Left renal cortex interstitium (tissue), 4 donors: ENCODE measurements at regions not wholly inside any gene's neighbourhood (a gene's known extent, or its start where the extent isn't known, plus 50 kb on each side); places are given as distances from the start of the nearest gene placed in this dataset.

Source experiments
- DNase-seq, 4 donors: peaks; one replicate each; pipeline ENCODE4 v3.0.0-alpha.2; 2013; ENCODE audit warnings: low read depth in 4 of 4, low spot score in 2 of 4, missing footprints in 1 of 4

DNA sequence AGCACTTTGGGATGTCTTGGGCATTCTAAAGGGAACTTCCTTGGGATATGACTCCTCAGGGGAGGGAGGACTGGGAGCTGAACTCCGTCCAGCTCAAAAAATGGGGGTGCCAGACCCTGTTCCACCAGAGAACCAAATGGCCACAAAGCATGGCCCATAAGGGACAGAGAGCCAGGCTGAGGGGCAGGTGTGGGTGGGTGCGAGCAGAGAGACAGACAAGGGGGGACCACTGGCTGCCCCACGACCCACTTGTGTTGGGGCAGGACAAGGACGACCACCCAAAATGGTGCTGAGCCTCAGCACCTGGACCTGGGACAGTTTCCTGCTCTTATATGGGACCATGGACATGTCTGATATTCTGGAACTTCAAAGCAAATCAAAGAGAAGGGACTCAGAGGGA is 148.2 kb upstream of the MLN start:
- DNase-seq, result no peak

DNA sequence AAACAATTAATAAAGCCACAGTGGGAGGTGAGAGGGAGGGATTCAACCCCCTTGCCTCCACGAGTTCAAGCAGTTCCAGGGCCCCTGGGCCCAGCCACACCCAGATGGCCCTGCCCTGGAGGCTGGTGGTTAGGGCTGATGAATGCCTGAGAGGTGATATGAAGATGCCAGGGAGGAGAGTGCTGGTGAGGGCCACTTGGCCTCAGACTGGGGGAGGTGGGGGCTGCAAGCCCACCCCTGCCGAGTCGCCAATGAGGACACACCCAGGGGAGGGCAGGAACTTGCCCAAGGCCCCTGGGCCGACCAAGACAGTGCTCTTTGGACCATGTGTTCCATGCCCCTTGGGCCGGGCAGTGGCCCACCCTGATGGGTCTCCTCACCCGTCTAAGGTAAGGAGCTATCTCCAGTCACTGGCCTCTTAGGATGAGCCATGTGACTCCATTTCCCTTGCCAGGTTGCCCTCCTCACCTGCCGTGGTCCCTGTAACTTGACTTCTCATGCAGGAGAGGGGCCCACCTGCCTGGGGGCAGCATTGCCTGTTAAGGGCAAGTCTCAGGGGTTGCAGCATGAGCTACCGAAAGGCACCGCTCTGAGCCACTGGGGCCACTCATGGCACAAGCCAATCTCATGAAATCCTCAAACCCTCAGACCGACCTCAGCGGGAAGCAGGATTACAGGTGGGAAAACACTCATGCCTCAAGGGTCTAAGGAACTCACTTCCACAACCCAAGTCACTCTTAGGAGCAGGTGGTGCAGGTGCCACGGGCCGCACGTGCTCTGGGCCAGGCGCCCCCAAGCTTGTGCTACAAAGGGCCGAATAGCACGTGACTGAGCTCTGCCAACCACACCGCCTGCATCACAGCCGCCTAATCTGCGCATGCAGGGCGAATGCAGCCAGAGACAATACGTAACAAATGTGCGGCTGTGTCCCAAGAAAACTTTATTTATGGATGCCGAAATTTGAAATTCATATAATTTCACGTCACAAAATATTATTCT is 147.4 kb upstream of the MLN start:
- no peak for DNase-seq

DNA sequence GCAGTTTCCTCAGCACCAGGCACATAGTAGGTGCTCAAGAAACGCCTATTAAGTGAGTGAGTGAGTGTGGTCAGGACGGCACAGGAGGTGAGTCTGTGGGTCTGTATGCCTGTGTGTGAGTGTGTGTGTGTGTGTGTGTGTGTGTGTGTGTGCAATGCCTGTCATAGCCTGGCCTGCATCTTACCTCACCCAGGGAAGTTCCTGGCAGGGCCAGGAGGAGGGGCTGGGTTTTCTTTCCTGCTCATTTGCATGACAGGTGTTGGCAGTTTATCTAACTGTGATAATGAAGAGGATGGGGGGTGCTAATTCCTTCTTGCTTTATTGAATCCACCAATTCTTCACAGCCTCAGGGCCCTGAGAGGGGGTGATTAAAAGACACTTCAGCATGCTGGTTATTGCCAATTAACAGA is 146.7 kb upstream of the MLN start:
- DNase-seq, result no peak

DNA sequence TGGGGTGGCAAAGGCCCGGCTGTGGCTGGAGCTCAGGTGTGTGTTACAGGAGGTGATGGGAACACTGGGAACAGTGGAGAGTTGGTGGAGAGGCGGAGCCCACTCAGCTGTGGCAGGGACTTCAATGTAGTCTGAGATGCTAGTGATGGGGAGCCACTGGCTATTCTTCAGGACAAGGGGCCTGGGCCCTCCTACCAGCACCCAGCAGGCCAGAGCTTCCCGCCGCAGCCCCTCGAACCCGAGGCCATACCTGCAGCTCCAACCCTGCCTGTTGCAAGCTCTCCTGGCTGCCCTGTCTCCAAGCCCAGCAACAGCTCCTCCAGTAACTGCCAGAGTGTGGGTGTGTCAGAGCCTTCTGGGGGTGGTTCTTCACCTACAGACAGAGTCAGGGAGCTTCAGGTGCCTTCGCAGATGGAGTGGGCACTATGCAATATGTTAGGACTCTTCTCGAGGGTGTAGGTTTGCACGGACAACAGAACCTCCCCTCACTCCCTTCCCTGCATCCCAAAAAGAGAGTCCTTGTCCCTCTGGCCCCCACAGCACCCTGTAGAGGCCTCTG is 146.2 kb upstream of the MLN start:
- no peak for DNase-seq

DNA sequence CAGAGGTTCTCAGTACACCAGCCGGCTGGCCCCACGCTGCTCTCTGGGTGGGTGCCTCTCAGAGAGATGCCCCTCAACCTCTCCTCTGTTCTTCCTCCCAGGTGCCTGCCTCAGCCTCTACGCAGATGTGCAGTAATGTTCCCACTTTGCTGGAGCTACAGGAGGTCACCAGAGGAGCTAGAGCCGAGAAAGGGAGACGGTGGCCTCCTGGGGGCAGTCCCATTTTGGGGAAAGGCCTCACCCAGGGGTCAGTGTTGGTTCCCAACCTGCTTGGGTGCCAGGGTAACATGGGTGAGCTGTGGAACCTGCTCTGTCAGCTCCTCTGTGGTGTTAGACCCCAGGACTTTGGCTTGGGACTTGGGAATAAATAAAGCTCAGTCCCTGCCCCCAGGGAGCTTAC is 145.3 kb upstream of the MLN start:
- no peak for DNase-seq

DNA sequence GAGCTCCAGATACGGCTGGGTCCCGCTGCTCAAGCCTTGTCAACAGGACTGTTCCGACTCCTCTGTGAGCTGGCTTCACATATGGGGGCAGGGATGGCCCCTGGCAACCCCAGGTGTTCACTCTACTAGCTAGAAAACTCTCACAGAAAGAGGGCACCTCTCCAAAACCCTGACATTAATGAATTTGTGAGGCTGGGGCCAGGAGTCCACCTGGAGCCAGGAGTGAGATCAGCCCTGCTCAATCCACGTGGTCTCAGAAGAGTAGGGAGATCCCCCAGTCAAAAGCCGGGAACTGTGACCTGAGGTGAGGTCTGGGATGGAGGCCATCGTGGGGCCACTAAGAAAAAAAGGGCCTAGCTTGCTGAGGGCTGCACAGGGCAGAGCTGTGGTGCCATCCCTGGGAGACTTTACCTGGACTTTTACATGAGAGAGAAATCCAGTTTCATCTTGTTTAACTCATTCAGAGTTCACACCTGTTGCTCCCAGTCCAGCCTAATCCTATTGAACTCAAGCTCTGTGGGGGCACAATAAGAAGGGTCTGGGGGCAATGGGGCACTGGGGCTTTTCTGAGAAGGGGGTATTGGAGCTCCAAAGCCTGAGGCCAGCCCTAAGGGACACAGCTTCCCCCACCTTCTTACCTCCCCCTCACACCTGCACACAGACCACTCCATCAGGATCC is 144.3 kb upstream of the MLN start:
- no peak for DNase-seq

DNA sequence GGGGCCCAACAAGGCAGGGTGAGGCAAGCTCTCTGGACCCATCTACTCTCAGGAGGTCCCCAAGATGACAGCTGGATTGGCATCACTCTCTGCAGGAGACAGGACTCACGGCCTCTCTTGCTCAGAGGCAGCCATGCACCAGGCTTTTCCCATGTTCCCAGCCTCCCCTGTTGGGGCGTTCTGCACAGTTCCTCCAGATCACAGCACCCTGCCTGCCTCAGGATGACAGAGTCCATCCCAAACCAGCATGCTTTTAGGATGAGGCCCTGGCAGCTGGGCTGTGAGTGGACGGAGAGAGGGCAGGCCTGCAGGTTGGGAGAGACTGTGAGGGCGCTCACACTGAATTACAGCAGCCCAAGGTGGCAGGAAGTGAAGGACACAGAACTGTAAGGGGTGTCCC is 143.2 kb upstream of the MLN start:
- no peak for DNase-seq

DNA sequence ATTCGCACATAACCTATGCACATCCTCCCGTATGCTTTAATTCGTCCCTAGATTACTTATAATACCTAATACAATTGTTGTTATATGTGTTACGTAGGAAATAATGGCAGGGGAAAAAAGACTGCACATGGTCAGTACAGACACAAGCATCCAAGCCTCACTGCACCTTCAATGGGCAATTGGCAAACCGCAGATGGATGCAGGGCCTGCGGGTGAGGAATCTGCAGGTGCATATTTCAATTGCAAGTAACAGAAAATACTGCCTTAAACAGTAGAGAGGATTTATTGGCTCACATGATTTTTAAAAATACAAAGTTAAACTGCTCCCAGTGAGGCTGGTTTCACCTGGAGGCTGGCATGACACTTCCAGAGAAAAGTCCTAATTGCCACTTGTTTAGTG is 142.1 kb upstream of the MLN start:
- DNase-seq, result no peak

DNA sequence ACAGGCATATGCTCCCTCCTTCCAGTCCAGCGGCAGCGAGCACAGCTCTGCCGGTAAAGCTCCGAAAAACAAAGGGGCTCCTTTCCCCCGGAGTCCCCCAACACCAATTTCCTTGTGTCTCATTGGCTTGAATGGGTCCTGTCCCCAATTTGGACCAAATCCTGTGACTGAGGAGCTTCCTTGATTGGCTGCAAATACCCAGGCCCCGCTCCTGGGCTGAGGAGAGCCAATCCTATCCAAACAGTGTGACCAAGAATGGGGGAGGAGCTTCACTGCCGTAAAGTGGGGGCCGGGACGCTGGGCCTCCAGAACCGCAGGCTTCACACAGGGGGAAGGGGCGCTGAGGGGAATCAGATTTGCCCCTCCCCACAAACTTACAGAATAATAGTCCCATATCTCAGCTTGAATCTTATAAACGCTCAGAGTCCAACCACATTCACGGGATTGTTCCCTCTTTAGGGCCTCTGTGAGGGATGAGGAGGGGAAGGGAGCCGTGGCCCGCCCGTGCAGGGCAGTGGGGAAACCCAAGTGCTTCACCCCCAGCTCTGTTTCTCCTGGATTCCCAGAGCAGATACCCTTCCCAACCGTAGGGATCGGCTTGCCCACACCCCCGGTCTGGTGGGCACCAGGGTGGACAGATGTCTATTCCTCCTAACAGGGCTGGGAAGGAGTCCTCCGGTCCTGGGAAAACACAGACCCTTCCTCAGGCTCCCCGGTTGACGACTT is 141.0 kb upstream of the MLN start:
- DNase-seq, result no peak

DNA sequence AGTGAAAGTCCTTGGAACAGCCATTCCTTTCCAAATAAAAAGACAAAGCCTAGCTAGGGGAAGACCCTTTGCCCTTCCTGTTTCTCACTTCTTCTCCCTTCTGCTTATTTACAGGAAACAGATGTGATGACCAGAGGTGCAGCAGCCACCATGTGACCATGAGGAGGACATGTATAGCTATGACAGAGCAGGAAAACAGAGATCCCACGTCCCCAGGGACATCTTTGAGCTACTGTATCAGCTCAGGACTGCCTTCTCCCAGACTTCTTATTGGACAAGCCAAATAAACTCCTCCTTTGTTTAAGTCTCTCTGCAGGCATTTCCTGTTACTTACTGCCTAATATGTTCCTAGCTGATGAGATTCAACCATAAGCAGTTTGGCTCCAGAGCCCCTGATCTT is 133.1 kb upstream of the MLN start:
- DNase-seq, result no peak

DNA sequence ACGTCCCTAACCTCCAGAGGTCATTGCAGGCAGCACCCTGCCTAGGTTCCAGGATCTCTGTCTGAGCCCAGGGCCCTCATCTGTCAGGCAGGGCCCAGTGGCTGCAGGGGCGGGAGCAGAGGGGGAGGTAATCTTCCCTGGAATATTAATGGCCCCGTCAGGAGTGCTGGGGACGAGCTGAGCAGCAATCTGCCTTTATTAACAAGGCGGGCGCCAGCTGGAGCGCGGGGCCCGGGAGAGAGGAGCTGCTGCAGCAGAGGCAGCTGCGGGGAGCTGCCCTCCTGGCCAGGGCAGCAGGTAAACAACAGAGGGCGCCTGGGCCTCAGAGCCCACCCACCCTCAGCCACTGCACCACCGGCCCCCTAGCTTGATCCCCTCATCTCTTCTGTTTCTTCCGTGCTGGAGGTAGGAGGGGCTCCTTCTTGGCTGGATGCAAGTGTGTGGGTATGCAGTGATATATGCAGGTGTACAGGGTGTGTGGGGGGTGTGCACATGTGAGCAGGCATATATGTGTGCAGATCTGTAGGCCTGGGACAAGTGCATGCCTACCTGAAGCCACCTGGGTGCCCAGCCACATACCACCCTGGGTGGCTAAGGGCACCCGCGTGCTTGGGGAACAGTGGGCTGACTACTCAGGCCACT is 131.8 kb upstream of the MLN start:
- DNase-seq, result no peak

DNA sequence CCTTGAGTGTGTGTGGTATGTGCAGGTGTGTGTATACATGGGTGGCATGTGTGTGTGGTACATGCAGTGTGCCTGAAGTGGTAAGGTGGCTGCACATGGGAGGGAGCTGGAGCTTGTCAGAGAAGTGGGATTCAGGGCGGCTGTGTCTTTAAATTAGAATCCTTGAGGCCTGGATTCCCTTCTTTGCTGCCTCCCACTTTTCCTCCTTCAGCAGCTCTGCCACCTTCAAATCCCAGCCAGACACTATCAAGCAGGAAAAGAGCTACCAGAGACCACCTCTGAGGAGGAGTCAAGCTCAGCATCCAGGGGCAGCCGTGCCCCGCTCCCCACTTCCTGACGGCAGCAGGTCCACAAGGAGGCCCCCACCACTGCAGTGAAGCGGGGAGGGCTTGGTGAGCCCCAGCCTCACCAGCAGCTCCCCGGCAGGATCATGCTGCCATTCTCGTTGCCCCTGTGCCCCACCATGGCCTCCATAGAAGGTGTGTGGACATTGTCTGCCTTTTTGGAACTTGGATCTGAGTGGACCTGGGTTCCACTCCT is 131.0 kb upstream of the MLN start:
- DNase-seq, result no peak

DNA sequence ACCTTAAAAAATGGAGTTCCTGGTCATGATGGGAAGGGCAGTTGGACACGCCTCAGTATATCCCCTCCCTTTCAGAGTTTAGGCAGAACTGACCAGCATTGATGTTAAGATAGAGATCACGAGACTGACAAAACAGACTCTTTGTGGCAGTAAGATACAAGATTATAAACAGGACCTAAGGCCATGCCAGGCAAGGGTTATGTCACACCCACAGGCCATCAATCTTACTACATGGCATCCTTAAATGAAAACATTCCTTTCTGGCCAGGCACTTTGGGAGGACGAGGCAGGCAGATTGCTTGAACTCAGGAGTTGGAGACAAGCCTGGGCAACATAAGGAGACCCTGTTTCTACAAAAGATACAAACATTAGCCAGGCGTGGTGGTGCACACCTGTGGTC is 129.3 kb upstream of the MLN start:
- DNase-seq, result no peak

DNA sequence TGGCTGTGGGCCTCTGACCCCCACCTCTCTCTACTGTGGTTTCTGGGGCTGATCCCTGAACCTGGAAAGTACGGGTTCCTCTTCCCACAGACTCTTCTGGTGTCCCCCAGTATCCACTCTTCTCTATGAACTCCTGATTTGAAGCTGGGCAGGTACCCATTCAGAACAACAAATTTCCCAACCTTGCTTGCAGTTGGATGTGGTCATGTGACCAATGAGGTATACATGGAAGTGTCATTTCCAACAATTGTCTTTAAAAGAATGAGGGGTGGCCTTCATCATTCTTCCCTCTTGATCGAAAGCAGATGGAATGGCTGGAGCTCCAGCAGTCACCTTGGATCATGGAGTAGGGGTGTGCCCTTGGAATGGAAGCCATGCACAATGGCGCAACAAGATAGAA is 128.0 kb upstream of the MLN start:
- DNase-seq, result no peak

DNA sequence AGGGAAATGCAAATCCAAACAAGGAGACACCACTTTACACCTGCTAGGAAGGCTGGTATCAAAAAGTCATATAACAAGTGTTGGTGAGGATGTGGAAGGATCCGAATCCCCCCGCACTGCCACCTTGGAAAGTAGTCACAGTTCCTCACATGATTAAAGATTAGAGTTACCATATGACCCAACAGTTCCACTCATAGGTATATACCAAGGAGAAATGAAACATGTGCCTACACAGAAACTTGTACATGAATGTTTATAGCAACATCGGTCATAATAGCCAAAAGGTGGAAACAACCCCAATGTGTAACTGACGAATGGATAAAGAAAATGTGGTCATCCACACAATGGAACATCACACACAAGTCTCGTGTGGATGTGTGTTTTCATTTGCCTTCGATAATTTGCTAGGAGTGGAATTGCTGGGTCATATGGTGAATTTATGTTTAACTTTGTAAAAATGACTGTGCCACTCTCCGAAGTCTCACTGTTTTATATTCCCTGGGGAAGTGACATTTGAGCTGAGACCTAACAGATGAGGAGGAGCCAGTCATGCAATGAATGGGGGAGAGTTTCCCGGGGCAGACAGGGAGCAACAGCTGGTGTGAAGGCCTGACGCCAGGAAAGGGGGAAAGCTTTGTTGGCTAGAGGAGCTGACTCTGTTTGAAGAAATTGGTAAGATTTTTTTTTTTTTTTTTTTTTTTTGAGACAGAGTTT is 125.9 kb upstream of the MLN start:
- peak in 1 of 4 donors; percentile 38 for DNase-seq

DNA sequence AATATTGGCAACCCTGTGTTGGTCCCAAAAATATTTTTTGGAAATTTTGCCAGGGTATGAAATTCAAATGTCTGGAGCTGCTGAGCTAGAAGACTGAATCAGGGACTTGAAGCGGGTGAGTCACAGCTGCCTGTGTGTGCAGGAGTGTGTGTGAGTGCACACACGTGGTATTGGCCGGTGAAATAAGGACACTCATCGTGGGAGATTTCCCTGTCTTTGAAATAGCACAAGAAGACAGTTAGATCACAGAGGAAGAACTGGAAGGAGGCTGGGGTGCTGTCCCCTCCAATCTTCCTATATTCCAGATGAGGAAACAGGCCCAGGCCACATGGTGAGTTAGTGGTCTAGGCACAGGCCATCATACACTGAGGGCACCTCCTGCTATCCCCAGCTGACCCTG is 123.8 kb upstream of the MLN start:
- no peak for DNase-seq

DNA sequence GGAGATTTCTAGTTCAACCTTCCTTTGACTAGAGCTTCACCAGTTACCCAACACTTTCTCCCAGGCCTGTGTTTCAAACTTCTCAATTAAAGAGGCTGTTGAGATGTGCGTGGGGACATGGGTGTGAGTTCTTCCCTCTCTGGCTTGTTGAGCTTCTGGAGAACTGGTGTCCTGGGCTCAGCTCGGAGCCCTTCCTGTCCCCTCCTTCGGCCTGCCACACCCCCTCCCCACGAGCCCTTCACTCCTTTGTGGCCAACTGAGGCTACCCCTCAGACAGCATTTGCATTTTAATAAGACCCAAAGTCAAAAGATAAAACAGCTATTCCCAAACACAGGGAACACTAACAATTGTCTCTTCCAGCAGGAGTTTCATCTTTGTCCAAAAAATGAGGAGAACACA is 123.3 kb upstream of the MLN start:
- no peak for DNase-seq

DNA sequence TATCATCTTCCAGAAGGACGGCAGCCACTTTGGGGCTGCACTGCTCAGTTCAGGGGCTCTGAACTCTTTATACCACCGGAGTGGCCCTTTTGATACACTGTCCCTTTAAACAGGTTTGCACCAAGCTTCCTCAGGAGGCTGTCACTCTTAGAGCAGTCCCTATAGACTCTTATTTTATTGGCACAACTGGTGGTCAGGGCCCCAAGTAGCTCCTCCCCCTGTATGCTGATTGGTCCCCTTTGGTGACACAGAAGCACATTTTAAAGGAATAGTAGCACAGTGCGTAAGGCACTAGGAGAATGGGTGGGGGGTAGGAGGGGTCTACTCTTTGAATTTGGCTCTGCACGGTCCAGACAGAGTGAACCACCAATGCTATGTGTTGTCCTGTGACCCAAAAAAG is 122.6 kb upstream of the MLN start:
- DNase-seq, result no peak

DNA sequence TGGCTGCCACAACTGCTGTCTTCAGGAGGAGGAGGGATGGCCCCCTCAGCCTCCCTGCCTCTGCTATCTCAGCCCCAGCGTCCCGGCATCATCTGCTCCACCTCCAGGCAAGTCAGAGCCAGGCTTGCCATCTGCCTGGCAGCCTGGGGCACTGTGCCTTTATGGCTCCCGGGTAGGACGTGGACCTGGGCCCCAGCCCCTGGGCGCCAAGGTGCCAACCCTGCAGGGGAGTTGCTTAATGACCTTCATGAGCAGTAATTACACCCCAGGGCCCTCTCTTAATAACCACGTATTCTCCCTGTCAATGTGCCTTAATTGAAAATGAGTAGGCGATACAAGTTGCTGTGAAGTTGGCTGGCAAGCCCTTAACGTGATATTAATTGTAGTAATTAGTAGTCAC is 122.1 kb upstream of the MLN start:
- DNase-seq, result no peak

DNA sequence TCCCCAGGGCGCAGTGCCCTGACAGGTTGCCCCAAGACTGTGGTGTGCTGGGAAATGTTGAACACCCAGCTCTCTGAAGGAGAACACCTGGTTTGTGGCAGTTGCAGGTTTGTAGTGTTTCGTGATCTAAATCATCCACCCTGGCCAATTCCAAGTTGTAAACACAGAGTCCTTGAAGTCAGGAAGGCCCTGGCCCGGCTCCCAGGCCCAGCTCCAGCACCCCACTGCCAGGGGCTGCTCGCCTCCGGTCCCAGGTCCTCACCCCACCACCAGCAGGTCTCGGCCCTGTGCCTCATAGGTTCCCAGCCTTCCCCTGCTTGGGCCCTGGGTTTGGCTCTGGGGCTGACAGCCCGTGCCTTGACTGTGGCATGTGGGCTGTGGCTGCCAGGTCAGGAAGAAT is 121.4 kb upstream of the MLN start:
- DNase-seq, result no peak
